SK-N-SH treated with all-trans-retinoic acid at 6 μM for 48 hours (cell line): ENCODE measurements at regions not wholly inside any gene's neighbourhood (a gene's known extent, or its start where the extent isn't known, plus 50 kb on each side); places are given as distances from the start of the nearest gene placed in this dataset.

Source experiments
- ATAC-seq: fragments of 200-7000 bp; cut with Tn5 transposase; 3 replicates; pipeline ENCODE4 v1.9.1; 2020; ENCODE audit warnings: mild to moderate bottlenecking, moderate library complexity
- BACH2 ChIP-seq: fragments of 250-450 bp; sonication (Bioruptor Pico); IDR thresholded peaks from 2 replicates; pipeline ENCODE4 v1.9.0; 2021; ENCODE audit warnings: mild to moderate bottlenecking, borderline replicate concordance
- CREB5 ChIP-seq: fragments of 250-450 bp; sonication (Bioruptor Pico); IDR thresholded peaks from 2 replicates; pipeline ENCODE4 v1.5.1; 2020; ENCODE audit warnings: low read depth, mild to moderate bottlenecking, moderate library complexity
- CSDC2 ChIP-seq: fragments of 250-450 bp; sonication (Bioruptor Pico); IDR thresholded peaks from 2 replicates; pipeline ENCODE4 v1.5.0; 2020; ENCODE audit warnings: mild to moderate bottlenecking, moderate library complexity
- CSRNP3 ChIP-seq: fragments of 250-450 bp; sonication (Bioruptor Pico); IDR thresholded peaks from 2 replicates; pipeline ENCODE4 v1.5.1; 2021; ENCODE audit warnings: mild to moderate bottlenecking, moderate library complexity
- GLIS3 ChIP-seq: fragments of 250-450 bp; sonication (Bioruptor Pico); IDR thresholded peaks from 2 replicates; pipeline ENCODE4 v1.5.0; 2020; ENCODE audit warnings: mild to moderate bottlenecking, moderate library complexity
- OSR1 ChIP-seq: fragments of 250-450 bp; sonication (Bioruptor Pico); IDR thresholded peaks from 2 replicates; pipeline ENCODE4 v1.8.0; 2022; ENCODE audit warnings: moderate library complexity, mild to moderate bottlenecking, inconsistent platforms
- PATZ1 ChIP-seq: fragments of 250-450 bp; sonication (Bioruptor Pico); IDR thresholded peaks from 2 replicates; pipeline ENCODE4 v1.8.0; 2020; ENCODE audit warnings: mild to moderate bottlenecking, moderate library complexity, borderline replicate concordance
- POU6F1 ChIP-seq: fragments of 250-450 bp; sonication (Bioruptor Pico); IDR thresholded peaks from 2 replicates; pipeline ENCODE4 v1.8.0; 2021; ENCODE audit warnings: low read depth, mild to moderate bottlenecking, moderate library complexity, borderline replicate concordance
- PPARA ChIP-seq: fragments of 250-450 bp; sonication (Bioruptor Pico); IDR thresholded peaks from 2 replicates; pipeline ENCODE4 v1.5.0; 2020; ENCODE audit warnings: mild to moderate bottlenecking, borderline replicate concordance
- RARB ChIP-seq: fragments of 250-450 bp; sonication (Bioruptor Pico); IDR thresholded peaks from 2 replicates; pipeline ENCODE4 v1.8.0; 2021; ENCODE audit warnings: mild to moderate bottlenecking, moderate library complexity
- SNAI2 ChIP-seq: fragments of 250-450 bp; sonication (Bioruptor Pico); IDR thresholded peaks from 2 replicates; pipeline ENCODE4 v1.5.0; 2020; ENCODE audit warnings: mild to moderate bottlenecking, moderate library complexity
- TCF4 ChIP-seq: fragments of 250-450 bp; sonication (Bioruptor Pico); IDR thresholded peaks from 2 replicates; pipeline ENCODE4 v1.8.0; 2021; ENCODE audit warnings: mild to moderate bottlenecking, moderate library complexity, borderline replicate concordance
- TOX ChIP-seq: fragments of 250-450 bp; sonication (Bioruptor Pico); IDR thresholded peaks from 2 replicates; pipeline ENCODE4 v1.8.0; 2021; ENCODE audit warnings: mild to moderate bottlenecking, moderate library complexity, borderline replicate concordance
- TSHZ2 ChIP-seq: fragments of 250-450 bp; sonication (Bioruptor Pico); IDR thresholded peaks from 2 replicates; pipeline ENCODE4 v1.5.0; 2020; ENCODE audit warnings: mild to moderate bottlenecking, moderate library complexity
- ZC3H10 ChIP-seq: fragments of 250-450 bp; sonication (Bioruptor Pico); IDR thresholded peaks from 2 replicates; pipeline ENCODE4 v1.5.1; 2021; ENCODE audit warnings: mild to moderate bottlenecking, moderate library complexity
- ZFP3 ChIP-seq: fragments of 250-450 bp; sonication (Bioruptor Pico); IDR thresholded peaks from 2 replicates; pipeline ENCODE4 v1.5.0; 2020; ENCODE audit warnings: mild to moderate bottlenecking, moderate library complexity
- ZNF565 ChIP-seq: fragments of 450-650 bp; formaldehyde crosslinking; conservative IDR thresholded peaks from 2 replicates; pipeline ENCODE4 v1.5.0; 2020; ENCODE audit warnings: low read depth, mild to moderate bottlenecking, moderate library complexity
- ZNF70 ChIP-seq: fragments of 450-650 bp; formaldehyde crosslinking; IDR thresholded peaks from 2 replicates; pipeline ENCODE4 v1.5.0; 2020; ENCODE audit warnings: mild to moderate bottlenecking, moderate library complexity

GRCh38 chr14:71236487-71236886, 329.2 kb downstream of the PCNX1 start:
- peak; percentile 25; the same call in 1 of the 3 replicates for ATAC-seq
- TF ChIP-seq TCF4 (CRISPR knock-in tag) = 0 out of 2 replicates have a peak, but pooled peaks have one; percentile 39
- no peak for TF ChIP-seq ZFP3
- no peak for TF ChIP-seq RARB
- no peak for TF ChIP-seq PPARA (CRISPR knock-in tag)
- TF ChIP-seq, all 23 proteins: peak for 1

- ATAC-seq = no peak
- TF ChIP-seq PATZ1 (CRISPR knock-in tag) (no peak), ZNF70 (CRISPR knock-in tag) (no peak)
These were observed 330.3 kb downstream of the PCNX1 start for GRCh38 chr14:71237556-71237955.

- ATAC-seq = no peak
- TF ChIP-seq TSHZ2 (CRISPR knock-in tag) (no peak), CSDC2 (CRISPR knock-in tag) (no peak), ZNF70 (CRISPR knock-in tag) (no peak), GLIS3 (CRISPR knock-in tag) (no peak), OSR1 (CRISPR knock-in tag) (no peak), TCF4 (CRISPR knock-in tag) (no peak), ZC3H10 (CRISPR knock-in tag) (no peak), ZNF565 (CRISPR knock-in tag) (no peak), ZFP3 (no peak)
These were observed 331.6 kb downstream of the PCNX1 start for GRCh38 chr14:71238835-71239234.

- no peak for ATAC-seq
- TF ChIP-seq OSR1 (CRISPR knock-in tag) (no peak), TOX (no peak), PATZ1 (CRISPR knock-in tag) (no peak), POU6F1 (CRISPR knock-in tag) (no peak), BACH2 (no peak), CREB5 (CRISPR knock-in tag) (no peak), CSRNP3 (CRISPR knock-in tag) (no peak), ZNF565 (CRISPR knock-in tag) (no peak), SNAI2 (CRISPR knock-in tag) (no peak), TCF4 (CRISPR knock-in tag) (no peak)
These were observed 332.9 kb downstream of the PCNX1 start for GRCh38 chr14:71240171-71240570.
